ENCODE measurements at regions not wholly inside any gene's neighbourhood (a gene's known extent, or its start where the extent isn't known, plus 50 kb on each side); places are given as distances from the start of the nearest gene placed in this dataset.

- no peak for TF ChIP-seq CTCF (IDR thresholded peaks at IDR 0.05)
- no peak for TF ChIP-seq POLR2A (IDR thresholded peaks at IDR 0.05)
Measured at GRCh38 chr2:180144338-180144813, 137.3 kb upstream of the CWC22 start.
